RPMI7951 (cell line): ENCODE measurements at regions not wholly inside any gene's neighbourhood (a gene's known extent, or its start where the extent isn't known, plus 50 kb on each side); places are given as distances from the start of the nearest gene placed in this dataset.

Experiments
- DNase-seq: peaks from one replicate; pipeline ENCODE4 v3.0.0-alpha.2; 2012; ENCODE audit warnings: low read depth

DNA sequence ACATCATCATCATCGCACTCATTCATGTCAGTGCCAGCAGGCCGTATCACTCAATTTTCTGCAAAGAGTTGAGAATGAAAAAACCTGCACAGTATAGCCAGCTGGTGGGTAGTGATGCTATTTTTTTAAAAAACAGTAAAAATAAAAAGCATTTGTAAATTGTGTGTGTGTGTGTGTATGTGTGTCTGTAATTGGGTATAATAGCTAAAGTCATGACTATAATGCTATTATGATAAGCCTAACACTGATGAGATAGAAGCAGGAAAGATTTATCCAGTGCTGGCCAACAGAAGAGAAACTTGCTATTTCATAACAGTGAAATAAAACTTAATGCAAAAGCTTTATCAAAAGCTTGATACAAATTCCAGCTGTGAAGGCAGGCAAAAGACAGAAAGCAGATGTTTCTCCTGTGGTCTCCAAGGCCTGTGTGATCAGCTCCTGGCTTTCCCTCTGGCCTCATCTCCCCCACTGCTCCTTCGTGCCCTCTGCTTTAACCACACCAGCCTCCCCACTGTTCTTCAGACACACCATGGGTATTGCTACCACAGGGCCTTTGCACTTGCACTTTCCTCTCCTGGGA, 206.2 kb upstream of the IRX5 start:
- no peak for DNase-seq

DNA sequence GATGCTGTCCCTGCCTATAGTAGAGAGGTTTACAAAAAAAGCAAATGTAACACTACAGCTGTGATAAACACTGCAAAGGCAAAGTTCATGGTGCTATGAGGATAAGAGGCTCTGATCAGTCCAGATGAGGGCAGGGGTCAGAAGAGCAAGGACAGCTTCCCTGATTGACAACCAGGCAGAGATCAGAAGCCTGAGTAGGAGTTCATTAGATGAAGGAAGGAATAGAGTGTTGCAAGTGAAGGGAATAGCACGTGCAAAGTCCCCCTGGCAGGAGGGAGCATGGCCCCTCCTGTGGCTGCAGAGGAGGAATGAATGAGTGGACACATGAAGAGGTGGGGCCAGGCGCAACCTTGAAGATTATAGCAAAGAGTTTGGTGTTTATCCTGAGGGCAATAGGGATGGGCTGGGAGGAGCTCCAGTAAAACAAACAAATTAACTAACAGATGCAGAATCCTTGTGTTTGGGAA, 208.4 kb upstream of the IRX5 start:
- DNase-seq = no peak

DNA sequence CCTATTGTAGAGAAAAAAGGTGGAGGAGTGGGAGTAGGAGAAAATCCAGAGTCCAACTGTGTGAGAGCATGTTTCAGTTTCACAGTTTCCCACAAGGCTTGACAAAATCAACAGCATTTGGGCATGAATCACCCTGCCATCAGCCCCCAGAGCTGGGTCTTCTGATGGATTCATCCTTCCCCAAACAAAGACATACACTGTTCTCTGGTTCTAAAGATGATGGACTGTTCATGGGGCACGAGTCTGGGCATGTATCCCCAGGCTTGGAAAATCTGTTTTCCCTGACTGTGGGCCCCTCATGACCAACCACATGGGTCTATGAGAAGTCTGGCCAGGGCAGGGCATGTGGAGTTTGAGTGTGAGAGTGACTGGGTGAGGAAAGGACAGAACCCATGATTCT, 210.4 kb upstream of the IRX5 start:
- DNase-seq = peak; percentile 44

DNA sequence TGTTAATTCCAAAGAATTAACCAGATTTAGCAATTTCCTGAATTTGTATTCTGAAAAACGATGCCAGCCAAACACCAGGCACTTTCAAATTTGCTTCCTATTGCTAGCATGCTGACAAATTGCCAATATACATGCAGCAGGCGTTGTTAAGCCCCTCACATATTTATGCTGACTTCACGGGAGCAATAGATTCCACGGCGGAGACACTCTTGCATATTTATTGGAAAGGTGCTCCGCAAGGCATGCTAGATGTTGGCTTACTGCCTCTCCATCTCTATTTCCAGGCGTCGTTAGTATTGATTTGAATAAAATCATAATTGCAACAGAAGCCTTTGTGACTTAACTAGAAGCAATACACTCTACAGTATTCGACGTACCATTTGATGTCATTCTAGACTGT, 211.0 kb upstream of the IRX5 start:
- DNase-seq = no peak

DNA sequence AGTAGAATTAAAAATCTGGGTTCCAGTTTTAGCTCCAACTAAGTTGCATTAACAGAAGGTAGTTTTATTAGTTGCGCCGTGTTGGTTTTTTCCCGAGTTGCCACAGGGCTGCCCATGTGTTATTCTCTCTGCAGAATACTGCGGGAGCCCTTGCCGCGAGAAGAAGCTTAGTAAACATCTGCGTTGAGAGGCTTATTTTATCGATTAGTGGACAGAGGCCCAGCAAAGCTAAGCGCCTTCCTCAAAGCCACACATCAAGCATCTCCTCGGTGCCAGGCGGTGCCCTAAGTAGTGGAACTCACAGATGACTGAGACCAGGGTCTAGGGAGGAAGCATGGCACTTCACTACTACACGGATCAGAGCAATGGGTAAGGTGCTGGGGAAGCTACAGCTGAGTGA, 212.3 kb upstream of the IRX5 start:
- DNase-seq = no peak

DNA sequence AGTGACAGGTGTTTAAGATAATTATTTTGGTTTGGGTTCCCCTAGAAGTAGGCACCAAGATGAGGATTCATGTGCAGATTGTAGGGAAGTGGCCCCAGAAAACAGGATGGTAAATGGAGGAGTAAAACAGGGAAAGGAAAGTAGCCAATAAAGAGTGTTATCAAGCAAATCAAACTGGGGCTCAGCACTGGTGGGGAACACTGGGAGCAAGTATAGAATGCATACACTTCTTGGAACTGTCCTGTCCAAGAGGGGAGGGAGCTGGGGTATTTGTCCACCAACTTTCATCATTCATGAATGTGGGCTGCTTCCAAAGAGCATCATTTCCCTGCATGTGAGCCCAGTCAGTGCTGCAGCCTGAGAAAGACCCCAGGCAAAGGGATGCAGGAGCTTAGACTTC, 215.7 kb upstream of the IRX5 start:
- DNase-seq = no peak

DNA sequence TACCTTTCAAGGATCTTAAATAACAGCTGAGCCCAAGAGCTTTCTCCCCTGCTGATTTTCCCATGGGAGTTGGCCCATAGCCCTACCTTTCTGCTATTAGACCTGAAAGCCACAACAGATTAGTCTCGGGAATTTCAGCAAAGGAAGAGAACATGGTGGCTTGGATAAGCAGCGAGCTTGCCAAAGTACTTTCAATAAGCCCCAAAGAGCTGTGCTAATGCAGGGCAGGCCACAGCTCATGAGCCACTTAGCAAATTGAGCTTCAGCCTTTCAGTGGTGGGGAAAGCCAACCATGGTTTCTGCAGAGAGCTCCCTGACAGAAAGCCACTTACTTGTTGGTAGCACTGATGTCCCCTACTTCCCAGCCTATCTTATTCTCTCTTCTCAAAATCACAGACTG, 217.8 kb upstream of the IRX5 start:
- DNase-seq = no peak

DNA sequence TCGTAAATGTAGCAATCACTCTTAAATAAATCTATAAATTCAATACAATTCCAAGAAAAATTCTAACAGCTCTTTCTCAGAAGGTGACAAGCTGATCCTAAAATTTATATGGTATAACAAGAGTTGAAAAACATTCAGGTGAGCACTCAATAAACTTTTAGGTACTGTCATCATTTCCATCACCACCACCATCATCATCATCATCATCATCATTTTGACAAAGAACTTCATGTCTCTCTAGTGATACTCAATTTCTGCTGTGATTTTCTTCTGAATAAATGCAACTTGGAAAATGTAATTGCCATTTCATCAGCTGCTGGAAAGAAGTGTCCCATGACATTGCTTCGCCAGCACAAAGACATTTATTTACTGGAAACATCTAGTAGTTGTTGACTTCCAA, 222.9 kb upstream of the IRX5 start:
- no peak for DNase-seq

DNA sequence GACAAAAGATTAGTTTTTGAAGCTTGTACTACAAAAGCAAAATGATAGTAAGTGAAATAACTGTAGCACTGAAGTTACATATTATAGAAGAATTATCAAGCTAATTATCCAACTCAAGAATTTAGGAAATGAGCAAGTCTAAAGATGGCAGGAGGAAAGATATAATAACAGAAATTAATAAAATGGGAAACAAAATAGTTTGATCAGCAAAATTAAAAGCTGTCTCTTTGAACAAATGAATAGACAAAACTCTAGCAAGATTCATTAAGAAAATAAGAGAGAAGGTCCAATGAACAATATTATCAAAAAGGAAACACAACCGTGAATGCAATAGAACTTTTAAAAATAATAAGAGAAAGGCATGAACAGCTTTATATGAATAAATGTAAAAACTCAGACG, 224.3 kb upstream of the IRX5 start:
- no peak for DNase-seq

DNA sequence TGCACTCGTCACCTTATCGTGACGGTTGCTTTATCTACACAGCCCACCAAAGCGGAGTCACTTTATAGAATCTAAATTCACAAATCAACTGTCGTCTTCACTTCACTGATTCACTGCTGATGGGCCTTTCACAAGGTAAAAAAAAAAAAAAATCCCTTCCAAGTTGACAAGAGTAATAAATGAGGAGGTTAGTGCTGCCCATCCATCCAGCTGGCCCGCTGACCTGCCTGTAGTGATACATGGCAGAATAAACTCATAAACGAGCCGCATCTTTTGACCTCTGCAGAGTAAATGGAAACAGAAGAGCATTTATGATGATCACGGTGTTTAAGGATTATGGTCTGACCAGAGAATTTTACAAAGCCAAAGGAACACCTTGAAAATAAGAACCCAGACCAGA, 227.3 kb upstream of the IRX5 start:
- DNase-seq = no peak

DNA sequence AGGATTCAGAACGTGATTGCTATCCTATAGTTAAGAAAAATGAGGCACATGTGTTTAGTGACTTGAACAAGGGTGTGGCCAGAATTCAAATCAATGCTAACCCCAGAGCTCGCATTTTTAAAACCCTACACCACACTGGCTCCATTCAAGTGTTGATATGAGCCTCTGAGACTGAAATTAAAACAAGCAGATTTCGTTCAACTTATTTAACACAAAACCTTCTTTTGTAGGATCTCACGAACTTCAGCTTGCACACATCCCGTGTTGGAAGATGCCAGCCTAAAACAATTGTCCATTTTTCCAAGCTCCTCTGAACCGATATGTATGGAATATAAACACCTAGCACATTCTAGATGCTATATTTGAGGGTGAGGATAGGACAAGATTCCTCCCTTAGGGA, 231.0 kb upstream of the IRX5 start:
- DNase-seq = no peak

DNA sequence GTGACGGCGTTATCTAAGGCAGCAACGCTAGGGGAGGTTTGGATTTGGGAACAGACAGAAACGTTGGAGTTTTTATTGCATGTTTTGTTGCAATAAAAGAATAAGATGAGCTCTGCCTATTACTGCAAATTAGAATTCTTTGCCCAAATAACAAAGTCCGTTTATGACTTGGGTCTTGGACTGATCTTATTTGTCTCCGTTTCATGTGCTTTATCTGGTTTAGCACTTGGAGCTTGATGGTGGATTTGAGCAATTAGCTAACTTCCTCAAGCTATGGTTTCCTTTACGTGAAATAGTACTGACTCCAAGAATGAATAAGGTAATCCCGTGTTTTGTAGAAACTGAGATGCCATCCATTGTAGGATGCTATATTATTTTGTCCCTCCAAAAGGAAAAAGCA, 233.0 kb upstream of the IRX5 start:
- no peak for DNase-seq

DNA sequence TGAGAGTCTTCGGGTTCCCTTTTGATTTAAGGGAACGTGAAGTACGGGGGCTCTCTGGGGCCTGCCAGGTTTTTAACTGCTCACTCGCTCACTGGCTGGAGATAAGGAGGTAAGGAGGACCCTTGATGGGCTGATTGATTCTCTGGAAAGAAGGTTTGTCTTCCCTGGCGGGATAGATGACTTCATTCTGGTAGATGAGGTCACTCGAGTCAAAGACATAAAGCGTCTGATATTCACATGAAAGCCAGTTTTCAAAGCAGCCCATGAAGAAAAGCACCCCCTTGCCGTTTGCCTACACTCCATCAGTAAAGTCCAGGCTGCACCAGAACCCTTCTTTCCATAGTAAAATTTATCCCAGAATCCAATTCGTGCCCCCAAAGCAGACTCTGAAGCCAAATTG, 233.7 kb upstream of the IRX5 start:
- no peak for DNase-seq

DNA sequence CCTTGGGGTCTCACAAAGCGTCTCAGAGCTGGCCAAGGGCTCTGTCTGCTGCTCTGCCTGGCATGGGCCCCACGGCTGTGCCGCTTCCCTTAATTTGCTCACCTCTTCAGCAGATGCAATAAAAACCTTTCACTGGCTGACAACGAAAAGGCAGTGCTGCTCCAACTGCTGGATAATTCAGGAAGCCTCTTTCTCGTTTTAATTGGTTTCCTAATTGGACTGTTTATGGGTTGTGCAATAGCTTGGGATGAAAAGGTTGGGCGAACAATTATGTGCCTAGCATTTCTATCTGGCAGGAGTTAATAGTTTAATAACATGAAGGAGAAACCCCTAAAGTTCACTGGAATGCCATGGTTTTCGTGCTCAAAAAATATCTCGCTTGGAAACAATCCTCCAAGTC, 234.1 kb upstream of the IRX5 start:
- no peak for DNase-seq

DNA sequence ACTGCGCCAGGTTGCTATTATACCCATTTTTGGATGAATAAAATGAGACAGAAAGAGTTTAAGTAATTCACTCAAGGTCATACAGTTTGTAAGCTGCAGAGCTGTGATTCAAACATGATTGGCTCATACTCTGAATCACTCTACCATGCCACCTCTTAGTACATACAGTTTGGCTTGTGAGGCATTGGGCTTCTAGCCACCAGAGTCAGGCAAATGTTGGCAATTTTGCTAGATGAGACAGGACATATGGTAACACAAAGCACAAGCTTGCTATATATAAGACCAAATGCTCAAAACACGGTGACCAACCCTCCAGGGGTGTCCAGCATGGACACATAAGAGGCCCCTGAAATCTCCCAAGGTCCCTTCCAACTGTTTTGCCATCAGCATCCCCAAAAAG, 236.0 kb upstream of the IRX5 start:
- DNase-seq = no peak

DNA sequence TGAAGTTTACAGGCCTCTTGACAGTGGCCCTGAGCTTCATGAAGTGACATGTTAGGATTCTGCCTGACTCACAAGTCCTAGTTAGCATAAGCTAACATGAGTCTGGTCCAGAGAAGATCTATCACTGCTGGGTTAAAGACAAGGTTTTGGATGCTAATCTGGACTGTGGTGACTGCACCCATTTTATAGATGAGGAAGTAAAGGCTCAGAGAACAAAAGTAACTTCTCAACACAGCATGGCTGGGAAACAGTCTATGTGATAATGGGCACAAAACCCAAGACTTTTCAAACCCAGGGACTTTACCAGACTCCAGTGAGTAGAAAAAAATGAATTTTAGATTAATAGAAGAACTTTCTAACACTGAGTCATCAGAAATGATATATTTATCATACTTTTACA, 236.8 kb upstream of the IRX5 start:
- no peak for DNase-seq

DNA sequence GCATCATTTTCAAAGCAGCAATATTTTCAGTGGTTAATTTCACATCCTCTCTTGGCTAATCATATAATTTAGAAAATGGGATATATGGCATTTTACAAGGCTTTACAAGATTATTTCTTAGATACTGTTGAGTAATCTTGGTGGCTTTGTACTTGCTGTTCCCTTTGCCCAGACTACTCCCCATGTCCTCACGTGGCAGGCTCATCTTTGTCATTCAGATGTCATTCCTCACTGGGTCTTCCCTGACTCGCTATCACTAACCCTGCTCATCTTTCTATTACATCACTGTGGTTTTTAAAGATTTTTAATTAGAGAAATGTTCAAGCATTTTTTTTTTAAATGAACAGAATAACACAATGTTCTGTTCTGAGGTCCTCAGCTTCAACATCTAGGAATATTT, 240.0 kb upstream of the IRX5 start:
- no peak for DNase-seq

DNA sequence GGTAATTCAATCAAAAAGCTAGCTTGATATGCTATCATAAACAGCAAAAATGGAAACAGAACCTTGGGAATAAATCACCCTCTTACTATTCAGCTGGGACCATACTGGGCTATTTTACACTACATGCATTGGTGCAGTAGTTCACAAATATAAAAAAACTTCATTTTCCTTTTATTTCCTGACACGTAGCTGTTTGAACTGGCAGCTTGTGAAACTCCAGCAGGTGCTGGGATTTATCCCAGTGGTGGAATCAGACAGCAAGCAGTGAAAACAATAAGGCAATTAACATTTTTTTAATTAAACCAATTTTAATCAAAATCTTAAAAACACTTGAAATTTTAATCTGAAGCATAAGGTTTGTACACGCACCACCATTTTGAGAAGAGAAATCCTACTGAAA, 240.4 kb upstream of the IRX5 start:
- DNase-seq = no peak

DNA sequence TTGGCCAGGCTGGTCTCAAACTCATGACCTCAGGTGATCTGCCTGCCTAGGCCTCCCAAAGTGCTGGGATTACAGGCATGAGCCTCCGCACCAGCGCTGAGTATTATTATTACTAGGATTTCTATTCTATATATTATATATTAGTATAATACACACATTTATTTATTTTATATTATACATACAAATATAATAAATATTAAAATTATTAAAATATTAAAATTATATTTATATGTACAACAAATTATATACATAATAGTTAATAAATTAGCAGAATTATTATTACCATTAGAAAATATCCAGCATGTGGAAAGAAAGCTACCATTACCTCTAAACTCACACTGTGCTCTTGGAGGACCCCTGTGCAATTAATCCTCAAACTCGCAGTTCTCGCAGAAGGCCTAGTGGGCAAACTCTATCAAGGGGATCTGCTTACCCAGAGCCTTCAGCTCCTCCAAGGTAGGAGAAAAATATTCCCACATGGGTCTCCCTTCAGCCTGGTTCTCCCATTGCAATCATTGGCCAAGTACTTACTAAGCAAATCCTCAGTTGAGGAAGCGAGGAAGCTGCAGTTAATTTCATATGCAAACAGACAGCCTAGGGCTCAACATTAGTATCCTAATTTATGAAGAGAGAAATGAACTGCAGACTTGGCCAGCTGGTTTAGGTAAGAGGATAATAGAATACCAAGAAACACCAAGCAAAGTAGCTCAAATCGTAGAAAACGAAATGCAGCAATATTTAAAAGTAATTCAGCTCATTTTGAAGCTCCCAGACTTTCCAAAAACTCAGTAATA, 241.4 kb upstream of the IRX5 start:
- DNase-seq = no peak

DNA sequence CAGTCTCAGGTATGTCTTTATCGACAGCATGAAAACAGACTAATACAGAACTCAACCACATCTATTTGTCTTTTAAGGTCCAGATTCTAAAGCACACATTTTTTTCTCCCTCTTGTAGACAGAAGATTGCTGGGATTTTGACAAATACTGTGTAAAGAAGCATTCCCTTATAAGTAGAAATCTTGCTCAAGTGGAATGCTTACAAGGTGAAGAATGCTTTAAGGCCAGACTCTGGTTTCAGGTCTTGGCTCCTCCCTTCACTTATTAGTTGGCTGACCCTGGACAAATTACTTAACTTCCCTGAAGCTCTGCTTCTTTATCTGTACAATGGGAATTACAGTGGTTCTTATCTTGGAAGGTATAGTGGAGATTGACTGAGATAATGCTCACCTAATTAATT, 242.3 kb upstream of the IRX5 start:
- no peak for DNase-seq

DNA sequence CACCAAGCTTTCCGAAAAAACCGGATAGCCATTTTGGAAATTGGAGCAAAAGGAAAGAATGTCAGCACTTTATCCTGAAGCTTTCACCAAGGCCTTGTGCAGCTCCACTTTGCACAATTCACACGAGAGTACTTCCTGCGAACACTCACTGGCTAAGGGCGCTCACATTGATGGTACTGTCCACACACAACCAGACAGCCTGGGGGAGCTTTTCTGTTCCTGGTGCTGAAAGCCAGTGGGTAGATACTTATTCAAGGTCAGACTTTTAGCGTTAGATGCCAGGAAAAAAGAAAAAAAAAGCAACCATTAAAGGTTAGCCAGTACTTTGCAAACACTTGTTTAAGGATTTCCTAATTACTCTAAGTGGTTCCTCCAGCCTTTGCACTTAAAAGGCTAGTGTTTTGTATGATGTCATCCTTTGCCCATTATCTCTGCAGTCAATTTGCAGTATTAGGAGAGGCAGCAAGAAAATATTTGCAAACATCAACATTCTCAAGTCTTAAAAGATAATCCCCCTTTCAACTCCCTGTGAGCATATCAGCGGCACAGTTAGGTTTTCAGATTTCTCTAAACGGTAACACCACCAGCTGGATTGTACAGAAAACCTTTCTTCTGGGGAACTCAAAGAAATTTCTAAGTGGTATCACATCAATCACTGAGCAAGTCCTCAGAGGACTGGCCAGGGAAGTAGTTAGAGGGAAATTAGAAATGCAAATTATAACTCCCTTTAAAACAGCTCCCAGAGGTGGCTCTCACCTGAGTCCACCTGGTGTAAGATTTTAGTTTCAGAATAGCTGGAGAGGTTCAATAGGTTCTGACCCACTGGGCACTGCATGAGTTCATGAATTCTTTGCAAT, 243.4 kb upstream of the IRX5 start:
- DNase-seq = no peak

DNA sequence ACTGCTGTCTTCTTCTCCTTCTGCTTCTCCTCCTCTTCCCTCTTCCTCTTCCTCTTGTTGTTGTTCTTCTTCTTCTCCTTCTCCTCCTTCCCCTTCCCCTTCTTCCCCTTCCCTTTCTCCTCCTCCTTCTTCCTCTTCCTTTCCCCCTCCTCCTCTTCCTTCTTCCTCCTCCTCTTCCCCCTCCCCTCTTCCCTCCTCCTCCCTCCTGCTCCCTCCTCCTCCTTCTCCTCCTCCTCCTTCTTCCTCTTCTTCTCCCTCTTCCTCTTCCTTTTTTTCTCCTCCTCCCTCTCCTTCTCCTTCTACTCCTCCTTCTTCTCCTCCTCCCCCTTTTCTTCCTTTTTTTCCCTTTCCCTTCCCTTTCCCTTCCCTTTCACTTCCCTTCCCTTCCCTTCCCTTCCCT, 245.0 kb upstream of the IRX5 start:
- no peak for DNase-seq

DNA sequence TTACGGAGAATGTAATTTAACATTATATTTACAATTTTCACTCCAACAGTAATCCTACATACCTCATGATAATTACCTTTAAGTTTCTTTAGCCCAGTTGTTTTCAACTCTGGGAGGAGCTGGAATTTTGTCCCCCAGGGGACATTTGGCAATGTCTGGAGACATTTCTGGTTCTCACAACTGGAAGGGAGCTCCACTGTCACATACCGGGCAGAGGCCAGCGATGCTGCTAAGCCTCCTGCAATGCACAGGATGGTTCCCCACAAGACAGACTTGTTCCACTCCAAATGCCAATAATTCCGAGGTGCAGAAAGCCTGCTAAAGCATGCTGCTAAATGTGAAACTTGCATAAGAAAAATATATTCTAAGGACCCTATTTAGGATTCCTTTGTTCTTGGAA, 251.1 kb upstream of the IRX5 start:
- DNase-seq = no peak
